ENCODE measurements at regions not wholly inside any gene's neighbourhood (a gene's known extent, or its start where the extent isn't known, plus 50 kb on each side); places are given as distances from the start of the nearest gene placed in this dataset.

GRCh38 chr2:180542511-180542910, 437.9 kb upstream of the UBE2E3 start:
- TF ChIP-seq CTCF (IDR thresholded peaks at IDR 0.05 in 2 of 3, conservative IDR thresholded peaks at IDR 0.05 in 1 of 3; ENCODE audit: borderline replicate concordance in 1 of 3, insufficient read depth in 1 of 3, low read depth in 2 of 3, low read length in 2 of 3) (no peak), POLR2AphosphoS5 (IDR thresholded peaks at IDR 0.05; ENCODE audit: low read depth, low read length) (no peak), SIN3A (IDR thresholded peaks at IDR 0.05; ENCODE audit: low read depth) (no peak), REST (IDR thresholded peaks at IDR 0.05; ENCODE audit: low read depth) (no peak)
